AG04449 (cell line): ENCODE measurements at regions not wholly inside any gene's neighbourhood (a gene's known extent, or its start where the extent isn't known, plus 50 kb on each side); places are given as distances from the start of the nearest gene placed in this dataset.
A peak's percentile ranks its signal among the peaks of the same experiment; 100 is the strongest.

Experiments used
- CTCF ChIA-PET: fragments of 350-600 bp; formaldehyde crosslinking; extraction: SDS; loops from one replicate; lab custom pipeline; 2021; ENCODE audit warnings: antibody characterized with exemption; lab: Yijun Ruan, JAX
- POLR2A ChIA-PET: fragments of 400-600, 350-600 bp; formaldehyde crosslinking; extraction: SDS; loops from one replicate; lab custom pipeline; 2020; ENCODE audit warnings: antibody characterized with exemption, inconsistent platforms; lab: Yijun Ruan, JAX
- DNase-seq: peaks from one replicate; pipeline ENCODE4 v3.0.0-alpha.2; 2010; ENCODE audit warnings: low read depth, low spot score
- H3K4me3 ChIP-seq: 2 replicates; pipeline ENCODE4 v1.5.1; 2011; ENCODE audit warnings: low read depth, mild to moderate bottlenecking, control low read depth, low read length
- CTCF ChIP-seq: IDR thresholded peaks from one replicate; pipeline ENCODE4 v1.5.1; 2011; ENCODE audit warnings: mild to moderate bottlenecking, moderate library complexity, low read length, control low read depth, inconsistent platforms; ENCODE audit not compliant: insufficient read depth; ENCODE audit errors: missing control alignments

GRCh38 chr6:122302067-122302466 is 97.4 kb upstream of the HSF2 start:
- no peak overlapping the region for H3K4me3 ChIP-seq
- CTCF ChIA-PET = no interaction called here
- POLR2A ChIA-PET = no interaction called here
- DNase-seq = no peak
- TF ChIP-seq CTCF = no peak

GRCh38 chr6:122307577-122307976 is 91.9 kb upstream of the HSF2 start:
- no peak for TF ChIP-seq CTCF
- ChIA-PET CTCF (no interaction called here), POLR2A (no interaction called here)
- DNase-seq = no peak
- H3K4me3 ChIP-seq = no peak overlapping the region

GRCh38 chr6:122308074-122308473 is 91.4 kb upstream of the HSF2 start:
- H3K4me3 ChIP-seq = no peak overlapping the region
- ChIA-PET CTCF (no interaction called here), POLR2A (no interaction called here)
- no peak for TF ChIP-seq CTCF
- DNase-seq = no peak

- ChIA-PET POLR2A (no interaction called here), CTCF (no interaction called here)
- no peak for DNase-seq
- no peak for TF ChIP-seq CTCF
- H3K4me3 ChIP-seq = no peak overlapping the region
Observed at GRCh38 chr6:122315842-122316241, 83.6 kb upstream of the HSF2 start.

GRCh38 chr6:122322824-122323223 is 76.6 kb upstream of the HSF2 start:
- H3K4me3 ChIP-seq = peak overlapping the region; percentile 36
- no peak for TF ChIP-seq CTCF
- POLR2A ChIA-PET = no interaction called here
- no peak for DNase-seq
- CTCF ChIA-PET = no interaction called here

GRCh38 chr6:122323361-122323760 is 76.1 kb upstream of the HSF2 start:
- no peak for TF ChIP-seq CTCF
- peak overlapping the region; percentile 36; the same call in 1 of the 2 replicates for H3K4me3 ChIP-seq
- ChIA-PET POLR2A (no interaction called here), CTCF (no interaction called here)
- no peak for DNase-seq

GRCh38 chr6:122330315-122330714 is 69.1 kb upstream of the HSF2 start:
- TF ChIP-seq CTCF = no peak
- no peak overlapping the region for H3K4me3 ChIP-seq
- ChIA-PET CTCF (no interaction called here), POLR2A (no interaction called here)
- no peak for DNase-seq
